PFSK-1 (cell line): ENCODE measurements at regions not wholly inside any gene's neighbourhood (a gene's known extent, or its start where the extent isn't known, plus 50 kb on each side); places are given as distances from the start of the nearest gene placed in this dataset.

Experiments used
- FOXP2 ChIP-seq: optimal IDR thresholded peaks from 2 replicates; pipeline ENCODE3; 2011; ENCODE audit warnings: borderline replicate concordance, control low read depth, inconsistent platforms; ENCODE audit not compliant: insufficient read depth; ENCODE audit errors: extremely low read length, extremely low read depth
- POLR2AphosphoS5 ChIP-seq: IDR thresholded peaks from 2 replicates; pipeline ENCODE4 v1.6.1; 2012; ENCODE audit warnings: low read depth, mild to moderate bottlenecking, control low read depth, low read length, moderate library complexity
- REST ChIP-seq, 2 experiments: IDR thresholded peaks; 2 replicates each; pipeline versions ENCODE4 v1.6.1 to v1.8.0; 2011 to 2012; ENCODE audit warnings: low read depth in 2 of 2, low read length in 2 of 2, control low read depth in 1 of 2, inconsistent platforms in 1 of 2, mild to moderate bottlenecking in 1 of 2, moderate library complexity in 1 of 2; ENCODE audit not compliant: insufficient read depth in 1 of 2
- SIN3A ChIP-seq: IDR thresholded peaks from 2 replicates; pipeline ENCODE4 v1.6.1; 2012; ENCODE audit warnings: mild to moderate bottlenecking, low read length, moderate library complexity, borderline replicate concordance; ENCODE audit not compliant: insufficient read depth
- TAF1 ChIP-seq: IDR thresholded peaks from 2 replicates; pipeline ENCODE4 v1.6.1; 2012; ENCODE audit warnings: low read length, control low read depth, borderline replicate concordance; ENCODE audit not compliant: insufficient read depth

GRCh38 chr12:23352670-23353069 lies 596.8 kb downstream of the SOX5 start:
- TF ChIP-seq SIN3A (no peak), FOXP2 (no peak), TAF1 (no peak), POLR2AphosphoS5 (no peak), REST (IDR thresholded peaks at IDR 0.05; ENCODE audit: insufficient read depth in 1 of 2, low read depth in 2 of 2, low read length in 2 of 2) (no peak)

GRCh38 chr12:23354800-23355199 lies 594.7 kb downstream of the SOX5 start:
- TF ChIP-seq FOXP2 (no peak), SIN3A (no peak), REST (IDR thresholded peaks at IDR 0.05; ENCODE audit: insufficient read depth in 1 of 2, low read depth in 2 of 2, low read length in 2 of 2) (no peak), TAF1 (no peak), POLR2AphosphoS5 (no peak)

GRCh38 chr12:23356440-23356839 lies 593.0 kb downstream of the SOX5 start:
- no peak for TF ChIP-seq TAF1
- no peak for TF ChIP-seq FOXP2

- TF ChIP-seq REST (IDR thresholded peaks at IDR 0.05; ENCODE audit: insufficient read depth in 1 of 2, low read depth in 2 of 2, low read length in 2 of 2) (no peak), POLR2AphosphoS5 (no peak), FOXP2 (no peak), SIN3A (no peak), TAF1 (no peak)
Measured at GRCh38 chr12:23356927-23357708, 592.4 kb downstream of the SOX5 start.

GRCh38 chr12:23359975-23360701 lies 589.3 kb downstream of the SOX5 start:
- TF ChIP-seq POLR2AphosphoS5 (no peak), SIN3A (no peak), FOXP2 (no peak), TAF1 (no peak), REST (IDR thresholded peaks at IDR 0.05; ENCODE audit: insufficient read depth in 1 of 2, low read depth in 2 of 2, low read length in 2 of 2) (no peak)
